ENCODE measurements at regions not wholly inside any gene's neighbourhood (a gene's known extent, or its start where the extent isn't known, plus 50 kb on each side); places are given as distances from the start of the nearest gene placed in this dataset.
"Not testable (repeated sequence)": the region's sequence is repeated elsewhere in the genome, so short reads cannot be mapped to it uniquely, and the experiment has no call there.

DNA sequence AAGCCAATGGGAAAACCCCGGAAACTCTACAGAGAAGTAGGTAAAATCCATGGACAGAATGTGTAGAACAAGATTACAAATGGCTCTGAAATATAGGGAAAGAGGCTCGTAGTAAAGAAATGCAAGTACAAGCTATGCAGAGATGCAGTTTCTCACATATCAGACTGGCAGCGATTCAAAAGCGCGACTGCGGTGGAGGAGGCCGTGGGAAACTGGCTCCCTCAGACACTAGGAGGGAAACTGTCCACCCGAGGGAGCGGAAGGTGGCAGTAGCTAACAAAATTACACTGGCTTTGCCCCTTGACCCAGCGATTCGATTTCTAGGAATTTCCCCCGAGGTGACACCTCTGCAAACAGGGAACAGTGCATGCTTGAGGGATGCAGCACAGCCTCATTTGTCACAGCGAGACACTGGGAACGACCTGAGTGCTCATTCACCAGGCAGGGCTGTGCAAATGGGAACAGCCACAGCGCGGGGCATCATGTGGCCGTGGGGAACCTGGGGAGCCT lies 349.3 kb downstream of the CNTNAP3B start:
- WGBS = 63% methylated on average over 13 of the region's 17 CpGs

DNA sequence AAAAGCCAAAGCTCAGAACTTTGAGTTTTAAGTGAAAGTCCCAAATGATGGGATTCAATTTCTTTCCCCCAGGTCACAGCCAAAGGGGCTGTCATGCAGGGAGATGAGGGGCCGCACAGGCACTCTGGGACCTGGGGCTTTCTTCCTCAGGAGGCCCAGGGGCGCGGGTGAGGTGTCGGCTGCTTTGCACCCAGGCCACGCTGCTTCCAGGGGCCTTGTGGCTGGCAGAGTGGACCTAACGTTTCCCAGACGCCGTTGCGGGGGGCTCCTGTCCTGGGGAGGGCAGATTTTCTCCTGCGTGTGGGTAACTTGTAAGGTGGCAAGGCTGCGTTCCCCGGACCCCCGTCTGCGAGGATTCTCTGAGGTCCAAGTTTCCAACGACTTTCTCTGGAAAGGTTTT lies 350.0 kb downstream of the CNTNAP3B start:
- not testable (repeated sequence) for H3K4me1 ChIP-seq (ENCODE audit: control insufficient read depth in 4 of 4, insufficient read depth in 4 of 4, low read length in 3 of 4); H3K36me3 ChIP-seq (ENCODE audit: control insufficient read depth in 4 of 4, insufficient read depth in 3 of 4, low read depth in 1 of 4, low read length in 3 of 4); H3K27me3 ChIP-seq (ENCODE audit: control insufficient read depth in 4 of 4, insufficient read depth in 4 of 4, low read length in 3 of 4); H3K9ac ChIP-seq (ENCODE audit: low read depth in 1 of 2, low read length in 2 of 2); H3K27ac ChIP-seq (ENCODE audit: low read depth in 1 of 2, low read length in 2 of 2); H3K4me3 ChIP-seq (ENCODE audit: low read depth in 1 of 3, low read length in 3 of 3); DNase-seq (ENCODE audit: low spot score); H3K9me3 ChIP-seq (ENCODE audit: control insufficient read depth in 4 of 4, low read length in 3 of 4)
- 93% methylated on average over 15 of the region's 15 CpGs for WGBS

More for the DNA sequence above, 349.3 kb downstream of the CNTNAP3B start:
- not testable (repeated sequence) for H3K4me1 ChIP-seq (ENCODE audit: control insufficient read depth in 4 of 4, insufficient read depth in 4 of 4, low read length in 3 of 4); DNase-seq (ENCODE audit: low spot score); H3K27me3 ChIP-seq (ENCODE audit: control insufficient read depth in 4 of 4, insufficient read depth in 4 of 4, low read length in 3 of 4); H3K9me3 ChIP-seq (ENCODE audit: control insufficient read depth in 4 of 4, low read length in 3 of 4); H3K36me3 ChIP-seq (ENCODE audit: control insufficient read depth in 4 of 4, insufficient read depth in 3 of 4, low read depth in 1 of 4, low read length in 3 of 4); H3K9ac ChIP-seq (ENCODE audit: low read depth in 1 of 2, low read length in 2 of 2); H3K4me3 ChIP-seq (ENCODE audit: low read depth in 1 of 3, low read length in 3 of 3); H3K27ac ChIP-seq (ENCODE audit: low read depth in 1 of 2, low read length in 2 of 2)

DNA sequence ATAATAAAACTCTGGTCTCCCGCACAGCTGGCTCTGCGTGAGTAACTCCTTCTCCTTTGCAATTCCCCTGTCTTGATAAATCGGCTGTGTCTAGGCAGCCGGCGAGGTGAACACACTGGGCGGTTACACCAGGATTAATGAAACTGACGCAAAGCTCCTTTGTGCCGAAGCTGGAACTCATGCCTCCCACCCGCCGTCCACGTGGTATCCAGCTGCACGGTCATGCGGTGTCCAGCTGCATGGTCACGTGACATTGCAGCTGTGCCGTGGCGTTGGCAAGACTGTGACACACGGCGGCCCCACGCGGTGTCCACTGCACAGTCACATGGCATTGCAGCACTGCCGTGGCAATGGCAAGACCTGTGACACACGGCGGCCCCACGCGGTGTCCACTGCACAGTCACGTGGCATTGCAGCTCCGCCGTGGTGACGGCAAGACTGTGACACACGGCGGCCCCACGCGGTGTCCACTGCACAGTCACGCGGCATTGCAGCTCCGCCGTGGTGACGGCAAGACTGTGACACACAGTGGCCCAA lies 350.6 kb downstream of the CNTNAP3B start:
- H3K27me3 ChIP-seq (ENCODE audit: control insufficient read depth in 4 of 4, insufficient read depth in 4 of 4, low read length in 3 of 4); H3K4me3 ChIP-seq (ENCODE audit: low read depth in 1 of 3, low read length in 3 of 3); H3K9ac ChIP-seq (ENCODE audit: low read depth in 1 of 2, low read length in 2 of 2); H3K36me3 ChIP-seq (ENCODE audit: control insufficient read depth in 4 of 4, insufficient read depth in 3 of 4, low read depth in 1 of 4, low read length in 3 of 4); DNase-seq (ENCODE audit: low spot score); H3K9me3 ChIP-seq (ENCODE audit: control insufficient read depth in 4 of 4, low read length in 3 of 4); H3K27ac ChIP-seq (ENCODE audit: low read depth in 1 of 2, low read length in 2 of 2); H3K4me1 ChIP-seq (ENCODE audit: control insufficient read depth in 4 of 4, insufficient read depth in 4 of 4, low read length in 3 of 4): not testable (repeated sequence)
- WGBS = 97% methylated on average over 38 of the region's 38 CpGs

DNA sequence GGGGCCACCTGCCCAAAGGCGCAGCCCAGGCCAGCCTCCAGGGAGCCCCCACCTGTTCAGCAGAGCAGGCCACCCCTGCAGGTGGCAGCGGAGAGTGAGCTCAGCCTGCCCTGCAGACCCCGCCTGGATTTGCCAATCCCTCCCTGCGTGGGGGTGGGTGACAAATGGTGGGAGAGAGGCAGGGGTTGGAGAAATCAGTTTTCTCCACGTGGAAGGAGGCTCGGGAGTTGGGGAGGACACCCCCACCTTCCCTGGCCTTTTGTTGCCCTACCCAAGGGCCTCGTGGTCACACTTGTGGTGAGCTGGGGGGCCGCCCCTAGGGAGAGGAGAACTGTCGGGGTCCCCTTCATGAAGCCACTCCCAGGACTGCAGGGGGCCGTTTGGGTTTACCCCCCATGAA lies 351.7 kb downstream of the CNTNAP3B start:
- not testable (repeated sequence) for H3K4me3 ChIP-seq (ENCODE audit: low read depth in 1 of 3, low read length in 3 of 3); H3K27ac ChIP-seq (ENCODE audit: low read depth in 1 of 2, low read length in 2 of 2); DNase-seq (ENCODE audit: low spot score); H3K4me1 ChIP-seq (ENCODE audit: control insufficient read depth in 4 of 4, insufficient read depth in 4 of 4, low read length in 3 of 4); H3K27me3 ChIP-seq (ENCODE audit: control insufficient read depth in 4 of 4, insufficient read depth in 4 of 4, low read length in 3 of 4); H3K36me3 ChIP-seq (ENCODE audit: control insufficient read depth in 4 of 4, insufficient read depth in 3 of 4, low read depth in 1 of 4, low read length in 3 of 4); H3K9ac ChIP-seq (ENCODE audit: low read depth in 1 of 2, low read length in 2 of 2); H3K9me3 ChIP-seq (ENCODE audit: control insufficient read depth in 4 of 4, low read length in 3 of 4)
- 90% methylated on average over 7 of the region's 10 CpGs for WGBS

DNA sequence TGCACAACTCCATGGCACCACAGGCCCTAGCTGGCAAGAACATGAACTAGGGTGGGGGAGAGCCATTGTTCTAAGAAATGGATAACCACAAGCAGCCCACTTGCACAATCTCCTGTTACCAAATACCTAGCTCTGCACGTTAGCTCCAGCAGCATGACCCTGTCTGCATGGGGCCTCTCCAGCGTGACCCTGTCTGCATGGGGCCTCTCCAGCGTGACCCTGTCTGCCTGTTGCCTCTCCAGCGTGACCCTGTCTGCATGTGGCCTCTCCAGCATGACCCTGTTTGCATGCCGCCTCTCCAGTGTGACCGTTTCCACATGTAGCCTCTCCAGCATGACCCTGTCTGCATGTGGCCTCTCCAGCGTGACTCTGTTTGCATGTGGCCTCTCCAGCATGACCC lies 356.7 kb downstream of the CNTNAP3B start:
- H3K4me3 ChIP-seq (ENCODE audit: low read depth in 1 of 3, low read length in 3 of 3); H3K9me3 ChIP-seq (ENCODE audit: control insufficient read depth in 4 of 4, low read length in 3 of 4); H3K9ac ChIP-seq (ENCODE audit: low read depth in 1 of 2, low read length in 2 of 2); H3K27me3 ChIP-seq (ENCODE audit: control insufficient read depth in 4 of 4, insufficient read depth in 4 of 4, low read length in 3 of 4); H3K27ac ChIP-seq (ENCODE audit: low read depth in 1 of 2, low read length in 2 of 2); H3K4me1 ChIP-seq (ENCODE audit: control insufficient read depth in 4 of 4, insufficient read depth in 4 of 4, low read length in 3 of 4); H3K36me3 ChIP-seq (ENCODE audit: control insufficient read depth in 4 of 4, insufficient read depth in 3 of 4, low read depth in 1 of 4, low read length in 3 of 4); DNase-seq (ENCODE audit: low spot score): not testable (repeated sequence)
- 36% methylated on average over 5 of the region's 7 CpGs for WGBS

DNA sequence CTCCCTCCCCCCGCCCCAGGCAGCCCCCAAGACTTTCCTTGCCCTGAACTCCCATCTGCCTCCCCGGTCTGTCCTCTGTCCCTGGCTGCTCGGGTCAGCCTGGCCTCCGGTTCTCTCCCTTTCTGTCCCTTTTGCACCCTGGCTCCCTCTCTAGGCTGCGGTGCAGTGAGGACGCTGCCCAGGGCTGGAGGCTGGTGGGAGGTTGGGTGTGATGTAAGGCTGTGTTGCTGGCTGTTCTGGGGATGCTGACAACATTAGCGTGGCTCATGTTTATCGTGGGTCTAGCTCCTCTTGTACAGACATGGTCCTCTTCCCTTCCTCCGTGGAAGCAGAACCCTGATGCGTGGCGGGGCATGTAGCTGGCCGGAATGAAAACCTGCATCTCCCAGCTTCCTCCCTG lies 357.5 kb downstream of the CNTNAP3B start:
- not testable (repeated sequence) for H3K4me3 ChIP-seq (ENCODE audit: low read depth in 1 of 3, low read length in 3 of 3); H3K27me3 ChIP-seq (ENCODE audit: control insufficient read depth in 4 of 4, insufficient read depth in 4 of 4, low read length in 3 of 4); H3K27ac ChIP-seq (ENCODE audit: low read depth in 1 of 2, low read length in 2 of 2); DNase-seq (ENCODE audit: low spot score); H3K9me3 ChIP-seq (ENCODE audit: control insufficient read depth in 4 of 4, low read length in 3 of 4); H3K9ac ChIP-seq (ENCODE audit: low read depth in 1 of 2, low read length in 2 of 2); H3K4me1 ChIP-seq (ENCODE audit: control insufficient read depth in 4 of 4, insufficient read depth in 4 of 4, low read length in 3 of 4); H3K36me3 ChIP-seq (ENCODE audit: control insufficient read depth in 4 of 4, insufficient read depth in 3 of 4, low read depth in 1 of 4, low read length in 3 of 4)
- 94% methylated on average over 5 of the region's 12 CpGs for WGBS

DNA sequence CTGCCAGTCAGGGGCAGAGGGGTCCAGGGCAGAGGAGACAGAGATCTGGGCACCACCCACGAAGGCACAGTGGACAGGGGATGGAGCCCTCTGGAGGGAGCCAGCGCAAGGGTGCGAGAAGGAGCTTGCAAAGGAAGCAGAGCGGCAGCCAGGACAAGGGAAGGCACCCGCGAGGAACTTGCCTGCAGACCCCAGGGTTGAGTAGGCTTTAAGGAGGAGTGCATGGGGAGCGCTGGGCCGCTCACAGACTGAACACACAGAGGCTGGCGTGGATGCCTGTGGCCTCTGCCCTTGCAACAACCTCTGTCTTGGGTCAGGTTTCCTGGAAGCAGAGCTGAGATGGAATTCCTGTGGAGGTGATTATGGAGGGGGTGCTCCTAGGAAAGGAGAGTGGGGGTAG lies 374.4 kb downstream of the CNTNAP3B start:
- WGBS = 77% methylated on average over 7 of the region's 9 CpGs
- H3K27me3 ChIP-seq (ENCODE audit: control insufficient read depth in 4 of 4, insufficient read depth in 4 of 4, low read length in 3 of 4); H3K4me1 ChIP-seq (ENCODE audit: control insufficient read depth in 4 of 4, insufficient read depth in 4 of 4, low read length in 3 of 4); H3K4me3 ChIP-seq (ENCODE audit: low read depth in 1 of 3, low read length in 3 of 3); H3K9me3 ChIP-seq (ENCODE audit: control insufficient read depth in 4 of 4, low read length in 3 of 4); H3K36me3 ChIP-seq (ENCODE audit: control insufficient read depth in 4 of 4, insufficient read depth in 3 of 4, low read depth in 1 of 4, low read length in 3 of 4); DNase-seq (ENCODE audit: low spot score); H3K27ac ChIP-seq (ENCODE audit: low read depth in 1 of 2, low read length in 2 of 2); H3K9ac ChIP-seq (ENCODE audit: low read depth in 1 of 2, low read length in 2 of 2): not testable (repeated sequence)

DNA sequence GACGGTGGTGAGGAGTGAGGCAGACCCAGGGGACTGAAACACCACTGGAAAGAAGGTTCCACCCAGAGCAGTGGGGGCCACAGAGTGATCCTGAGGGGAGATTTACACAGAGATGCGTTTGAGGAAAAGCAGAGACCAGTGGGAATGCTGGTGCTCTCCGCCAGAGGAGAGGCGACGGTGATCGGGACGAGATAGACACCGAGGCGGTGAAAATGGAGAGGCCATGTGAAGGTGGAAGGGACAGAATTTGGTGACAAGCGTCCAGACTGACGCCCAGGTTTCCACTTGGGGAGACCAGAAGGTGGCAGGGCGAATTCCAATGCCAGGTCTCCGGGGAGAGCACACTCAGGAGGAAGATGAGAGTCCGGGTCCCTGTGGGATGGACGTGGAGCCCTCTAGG lies 374.8 kb downstream of the CNTNAP3B start:
- not testable (repeated sequence) for DNase-seq (ENCODE audit: low spot score); H3K4me3 ChIP-seq (ENCODE audit: low read depth in 1 of 3, low read length in 3 of 3); H3K9ac ChIP-seq (ENCODE audit: low read depth in 1 of 2, low read length in 2 of 2); H3K27me3 ChIP-seq (ENCODE audit: control insufficient read depth in 4 of 4, insufficient read depth in 4 of 4, low read length in 3 of 4); H3K4me1 ChIP-seq (ENCODE audit: control insufficient read depth in 4 of 4, insufficient read depth in 4 of 4, low read length in 3 of 4); H3K27ac ChIP-seq (ENCODE audit: low read depth in 1 of 2, low read length in 2 of 2); H3K9me3 ChIP-seq (ENCODE audit: control insufficient read depth in 4 of 4, low read length in 3 of 4); H3K36me3 ChIP-seq (ENCODE audit: control insufficient read depth in 4 of 4, insufficient read depth in 3 of 4, low read depth in 1 of 4, low read length in 3 of 4)
- 87% methylated on average over 14 of the region's 15 CpGs for WGBS

DNA sequence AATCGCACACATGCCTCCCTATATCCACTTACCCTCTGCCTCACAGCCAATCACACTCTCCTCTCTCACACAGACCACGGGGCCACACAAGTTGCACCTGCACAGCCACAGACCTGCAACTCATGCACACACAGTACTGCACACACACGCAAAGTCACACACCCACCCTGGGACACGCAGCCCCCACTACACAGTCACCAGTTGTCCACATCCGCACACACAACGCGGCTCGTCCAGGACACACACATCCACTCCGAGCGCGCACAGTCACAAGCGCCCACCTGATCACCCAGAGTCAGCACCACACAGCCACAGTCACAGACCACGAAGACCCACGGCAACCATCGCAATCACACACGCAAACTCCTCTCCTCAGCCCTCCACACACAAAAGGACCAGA lies 387.3 kb downstream of the CNTNAP3B start:
- not testable (repeated sequence) for H3K4me3 ChIP-seq (ENCODE audit: low read depth in 1 of 3, low read length in 3 of 3); H3K9me3 ChIP-seq (ENCODE audit: control insufficient read depth in 4 of 4, low read length in 3 of 4); H3K4me1 ChIP-seq (ENCODE audit: control insufficient read depth in 4 of 4, insufficient read depth in 4 of 4, low read length in 3 of 4); H3K27ac ChIP-seq (ENCODE audit: low read depth in 1 of 2, low read length in 2 of 2); DNase-seq (ENCODE audit: low spot score); H3K27me3 ChIP-seq (ENCODE audit: control insufficient read depth in 4 of 4, insufficient read depth in 4 of 4, low read length in 3 of 4); H3K9ac ChIP-seq (ENCODE audit: low read depth in 1 of 2, low read length in 2 of 2); H3K36me3 ChIP-seq (ENCODE audit: control insufficient read depth in 4 of 4, insufficient read depth in 3 of 4, low read depth in 1 of 4, low read length in 3 of 4)
- 95% methylated on average over 9 of the region's 16 CpGs for WGBS
